HEK293 (cell line): ENCODE measurements at regions not wholly inside any gene's neighbourhood (a gene's known extent, or its start where the extent isn't known, plus 50 kb on each side); places are given as distances from the start of the nearest gene placed in this dataset.

Source experiments
- CTCF ChIP-seq: fragments of 450-650 bp; formaldehyde crosslinking; IDR thresholded peaks from 2 replicates; pipeline ENCODE4 v1.5.1; 2016; ENCODE audit warnings: missing biosample characterization, missing genetic modification characterization
- KLF1 ChIP-seq: fragments of 450-650 bp; formaldehyde crosslinking; IDR thresholded peaks from 2 replicates; pipeline ENCODE4 v1.5.1; 2016; ENCODE audit warnings: missing biosample characterization, missing genetic modification characterization
- PRDM1 ChIP-seq: fragments of 450-650 bp; formaldehyde crosslinking; IDR thresholded peaks from 2 replicates; pipeline ENCODE4; 2016; ENCODE audit warnings: missing biosample characterization, missing genetic modification characterization
- YY1 ChIP-seq: fragments of 450-650 bp; formaldehyde crosslinking; IDR thresholded peaks from 2 replicates; pipeline ENCODE4 v1.5.1; 2018; ENCODE audit warnings: missing biosample characterization, missing genetic modification characterization
- ZBTB7A ChIP-seq: fragments of 450-650 bp; formaldehyde crosslinking; IDR thresholded peaks from 2 replicates; pipeline ENCODE4 v1.5.1; 2016; ENCODE audit warnings: low read depth, missing biosample characterization, missing genetic modification characterization
- ZFP3 ChIP-seq: fragments of 450-650 bp; formaldehyde crosslinking; IDR thresholded peaks from 2 replicates; pipeline ENCODE4 v1.5.1; 2016; ENCODE audit warnings: low read depth, missing biosample characterization, missing genetic modification characterization
- ZNF138 ChIP-seq: fragments of 450-650 bp; formaldehyde crosslinking; IDR thresholded peaks from 2 replicates; pipeline ENCODE4 v1.5.1; 2016; ENCODE audit warnings: missing biosample characterization, missing genetic modification characterization, borderline replicate concordance
- ZNF146 ChIP-seq: fragments of 450-650 bp; formaldehyde crosslinking; IDR thresholded peaks from 2 replicates; pipeline ENCODE4 v1.5.1; 2016; ENCODE audit warnings: missing biosample characterization, missing genetic modification characterization
- ZNF174 ChIP-seq: fragments of 450-650 bp; formaldehyde crosslinking; IDR thresholded peaks from 2 replicates; pipeline ENCODE4 v1.5.0; 2017; ENCODE audit warnings: missing biosample characterization, mild to moderate bottlenecking, missing genetic modification characterization
- ZNF704 ChIP-seq: fragments of 450-650 bp; formaldehyde crosslinking; IDR thresholded peaks from 2 replicates; pipeline ENCODE4 v1.5.1; 2016; ENCODE audit warnings: missing biosample characterization, missing genetic modification characterization

- TF ChIP-seq PRDM1 (tag by site-specific recombination), result no peak
- TF ChIP-seq ZNF146 (tag by site-specific recombination), result no peak
- no peak for TF ChIP-seq ZNF704 (tag by site-specific recombination)
- TF ChIP-seq KLF1 (tag by site-specific recombination), result no peak
- TF ChIP-seq ZNF138 (tag by site-specific recombination), result no peak
- TF ChIP-seq CTCF, result no peak
- TF ChIP-seq YY1, result no peak
- no peak for TF ChIP-seq ZBTB7A
- no peak for TF ChIP-seq ZFP3 (tag by site-specific recombination)
- TF ChIP-seq ZNF174, result no peak
Observed at GRCh38 chr7:145698526-145699262, 417.9 kb upstream of the CNTNAP2 start.
